GM13976 (cell line): ENCODE measurements at regions not wholly inside any gene's neighbourhood (a gene's known extent, or its start where the extent isn't known, plus 50 kb on each side); places are given as distances from the start of the nearest gene placed in this dataset.

Source experiments
- DNase-seq: peaks from one replicate; pipeline ENCODE4 v3.0.0; 2012; ENCODE audit warnings: low spot score
- in situ Hi-C: fragments of 300-500 bp; cut with MboI; formaldehyde crosslinking; loops from one replicate; pipeline ENCODE4 v1.12.0; 2022; ENCODE audit warnings: low sequenced_read_pairs, mixed read lengths, inconsistent platforms; ENCODE audit not compliant: unreplicated experiment
- TF ChIP-seq, protein P1 (sequence below): IDR thresholded peaks from 2 replicates; pipeline ENCODE4 v1.5.1; 2012; ENCODE audit warnings: borderline replicate concordance, mild to moderate bottlenecking; ENCODE audit not compliant: insufficient read depth; ENCODE audit errors: extremely low read depth, missing control alignments, control extremely low read depth

DNA sequence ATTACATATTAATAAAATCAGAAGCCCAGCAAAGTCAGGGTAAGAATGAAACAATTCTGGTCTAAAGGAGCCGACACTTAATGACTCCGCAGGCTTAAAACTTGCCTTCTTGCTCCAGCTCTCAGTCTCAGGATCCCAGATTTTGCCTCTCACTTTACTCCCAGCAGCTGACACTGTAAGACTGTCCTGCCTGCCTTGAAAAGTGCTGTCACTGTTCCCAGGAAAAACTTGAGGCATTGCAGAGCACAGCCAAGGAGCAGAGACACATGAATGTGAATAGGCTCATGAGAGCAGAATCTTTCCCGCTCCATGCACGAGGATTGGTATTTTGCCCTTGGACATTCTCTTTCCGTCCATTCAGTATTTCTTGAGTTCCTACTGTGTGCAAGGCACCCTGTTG is 457.6 kb upstream of the ZFHX3 start:
- DNase-seq, result no peak
- TF ChIP-seq, protein P1, sequence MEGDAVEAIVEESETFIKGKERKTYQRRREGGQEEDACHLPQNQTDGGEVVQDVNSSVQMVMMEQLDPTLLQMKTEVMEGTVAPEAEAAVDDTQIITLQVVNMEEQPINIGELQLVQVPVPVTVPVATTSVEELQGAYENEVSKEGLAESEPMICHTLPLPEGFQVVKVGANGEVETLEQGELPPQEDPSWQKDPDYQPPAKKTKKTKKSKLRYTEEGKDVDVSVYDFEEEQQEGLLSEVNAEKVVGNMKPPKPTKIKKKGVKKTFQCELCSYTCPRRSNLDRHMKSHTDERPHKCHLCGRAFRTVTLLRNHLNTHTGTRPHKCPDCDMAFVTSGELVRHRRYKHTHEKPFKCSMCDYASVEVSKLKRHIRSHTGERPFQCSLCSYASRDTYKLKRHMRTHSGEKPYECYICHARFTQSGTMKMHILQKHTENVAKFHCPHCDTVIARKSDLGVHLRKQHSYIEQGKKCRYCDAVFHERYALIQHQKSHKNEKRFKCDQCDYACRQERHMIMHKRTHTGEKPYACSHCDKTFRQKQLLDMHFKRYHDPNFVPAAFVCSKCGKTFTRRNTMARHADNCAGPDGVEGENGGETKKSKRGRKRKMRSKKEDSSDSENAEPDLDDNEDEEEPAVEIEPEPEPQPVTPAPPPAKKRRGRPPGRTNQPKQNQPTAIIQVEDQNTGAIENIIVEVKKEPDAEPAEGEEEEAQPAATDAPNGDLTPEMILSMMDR, result no peak
- in situ Hi-C loops, result no loop called here

DNA sequence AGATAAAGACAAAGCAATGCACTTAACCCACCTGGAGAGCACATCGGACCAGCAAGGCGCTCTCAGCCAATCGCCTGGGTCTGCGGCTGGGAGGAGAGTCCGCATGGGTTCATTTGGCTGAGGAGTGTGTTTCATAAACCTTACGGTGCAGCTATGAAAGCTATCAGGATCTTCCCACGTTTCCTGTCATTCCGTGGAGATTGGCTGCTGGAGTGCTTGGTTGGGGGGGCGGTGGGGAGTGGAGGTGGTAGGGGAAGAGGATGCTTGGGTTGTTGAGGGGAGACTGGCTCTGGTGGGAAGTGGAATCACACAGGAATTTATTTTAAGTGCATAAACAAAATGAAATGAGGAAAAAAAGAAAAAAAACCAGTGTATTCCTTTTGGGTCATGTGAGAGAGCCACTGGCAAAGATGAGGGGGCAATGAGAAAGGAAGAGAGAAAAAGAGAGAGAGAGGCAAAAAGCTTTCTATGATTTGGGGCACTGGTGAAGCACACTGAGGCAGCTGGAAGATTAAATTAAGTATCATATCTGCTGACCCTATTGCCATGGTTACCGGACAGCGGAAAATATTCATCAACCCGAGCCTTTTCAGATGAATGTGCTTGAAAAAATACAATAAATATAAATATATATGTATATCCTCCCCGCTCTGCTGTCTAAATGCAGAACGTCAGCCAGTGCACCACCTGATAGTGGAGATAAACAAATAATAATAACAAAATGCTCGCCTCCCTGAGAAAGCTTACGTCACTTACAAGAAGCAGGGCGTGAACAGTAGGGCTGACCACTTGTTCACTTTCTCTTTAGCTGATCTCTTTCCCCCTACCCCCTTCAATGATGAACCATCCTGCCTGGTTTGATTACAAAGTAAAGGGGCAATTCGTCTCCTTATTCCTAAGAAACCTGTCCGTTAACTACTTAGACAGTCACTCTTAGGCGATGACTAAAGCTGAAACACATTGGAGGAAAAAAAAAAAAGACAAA is 457.0 kb upstream of the ZFHX3 start:
- no peak for DNase-seq
- TF ChIP-seq, protein P1, result no peak
- in situ Hi-C loops, result no loop called here

DNA sequence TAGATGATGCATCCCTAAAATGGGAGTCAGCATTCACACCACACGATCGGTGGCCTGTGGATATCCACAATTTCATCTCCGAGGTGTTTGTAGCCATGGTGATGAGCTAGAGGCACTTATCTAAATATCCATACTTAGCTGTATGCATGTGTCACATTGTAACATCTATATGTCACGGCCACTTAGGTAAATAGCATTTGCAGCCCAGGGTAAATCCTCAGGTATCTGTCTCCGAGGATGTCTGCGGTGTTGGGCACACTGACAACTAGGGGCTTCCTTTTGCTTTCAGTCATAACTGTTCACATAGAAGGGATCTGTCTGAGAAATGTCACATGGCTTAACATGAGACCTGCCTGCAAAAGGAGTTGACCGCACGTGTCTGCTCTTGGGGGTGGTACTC is 455.2 kb upstream of the ZFHX3 start:
- no peak for DNase-seq
- in situ Hi-C loops, result no loop called here
- TF ChIP-seq, protein P1, result no peak

DNA sequence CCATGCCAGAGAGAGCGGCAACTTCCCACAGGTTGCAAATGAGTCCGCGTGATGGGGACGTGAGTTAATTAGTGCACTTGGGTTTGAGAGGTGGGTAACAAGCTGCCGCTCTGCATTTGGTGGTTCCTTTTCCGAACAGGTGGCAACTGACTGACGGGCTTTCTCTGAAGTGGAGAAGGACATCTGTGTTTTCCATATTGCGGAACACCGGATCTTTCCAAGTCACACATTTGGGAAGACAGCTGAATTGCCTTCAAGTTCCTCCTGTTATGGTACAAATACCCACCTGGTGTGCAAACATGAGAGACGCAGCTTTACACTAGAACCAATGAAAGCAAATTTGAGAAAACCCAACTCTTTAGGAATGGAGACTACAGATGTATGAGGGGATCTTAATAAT is 451.3 kb upstream of the ZFHX3 start:
- no peak for DNase-seq

DNA sequence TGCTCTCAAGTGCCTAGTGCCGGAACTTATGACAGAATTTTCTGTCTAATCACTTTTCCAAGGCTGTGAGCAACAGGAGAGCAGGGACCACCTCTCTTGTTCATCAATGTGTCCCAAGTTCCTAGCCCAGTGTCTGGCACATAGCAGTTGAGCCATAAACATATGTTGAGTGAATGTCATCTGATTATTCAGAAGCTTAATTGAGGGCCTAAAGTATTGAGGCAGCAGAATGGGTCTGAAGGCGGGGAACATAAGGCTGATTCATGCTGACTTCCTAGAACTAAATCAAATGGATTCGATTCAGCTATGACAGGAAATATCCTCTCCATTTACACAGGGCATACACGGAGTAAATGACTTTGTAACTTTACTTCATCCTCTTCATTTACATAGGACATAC is 438.0 kb upstream of the ZFHX3 start:
- DNase-seq, result no peak
- TF ChIP-seq, protein P1, result no peak
- in situ Hi-C loops, result no loop called here

More for the DNA sequence above, 451.3 kb upstream of the ZFHX3 start:
- TF ChIP-seq, protein P1, result no peak
- in situ Hi-C loops, result no loop called here

DNA sequence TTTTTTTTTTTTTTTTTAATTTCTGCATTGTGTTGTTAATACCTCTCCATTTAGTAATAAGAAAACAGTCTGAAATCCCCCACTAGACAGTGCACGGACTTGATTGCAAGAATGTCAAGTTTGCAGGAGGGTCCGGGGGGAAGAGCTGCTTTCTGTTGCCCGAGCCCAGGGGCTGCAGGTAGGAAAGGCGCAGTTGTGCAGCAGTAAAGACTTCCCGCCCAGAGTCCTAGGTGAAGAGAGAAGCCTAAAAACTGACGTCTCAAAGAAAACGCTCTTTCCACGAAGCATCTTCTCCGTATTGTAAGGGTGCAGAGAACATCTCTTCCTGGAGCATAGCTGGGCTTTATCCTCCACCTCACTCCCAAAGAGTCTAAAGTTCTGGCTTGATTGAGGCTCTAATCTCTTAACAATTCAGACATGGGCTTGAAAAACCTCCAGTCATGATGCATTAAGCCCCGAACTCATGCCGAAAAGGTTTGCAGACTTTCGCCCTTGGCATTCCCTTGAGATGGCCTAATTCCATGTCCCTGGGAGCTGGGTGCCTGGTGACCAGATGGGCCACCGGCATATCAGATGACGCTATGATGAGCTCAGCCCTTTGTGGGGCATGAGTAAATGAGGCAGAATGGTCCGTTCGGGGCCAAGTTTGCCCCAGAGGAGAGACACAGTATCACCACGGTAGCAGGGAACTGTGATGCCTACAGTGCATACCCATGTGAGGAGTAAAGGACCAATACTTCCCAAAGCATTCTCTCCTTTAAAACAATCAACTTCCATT is 436.2 kb upstream of the ZFHX3 start:
- in situ Hi-C loops, result no loop called here
- no peak for DNase-seq
- TF ChIP-seq, protein P1, result no peak
